22Rv1 (cell line): ENCODE measurements at regions not wholly inside any gene's neighbourhood (a gene's known extent, or its start where the extent isn't known, plus 50 kb on each side); places are given as distances from the start of the nearest gene placed in this dataset.

Experiments used
- CTCF ChIP-seq: fragments of 450-650 bp; IDR thresholded peaks from 2 replicates; pipeline ENCODE4 v1.5.1; 2017; ENCODE audit warnings: mild to moderate bottlenecking
- ZFX ChIP-seq: fragments of 450-650 bp; IDR thresholded peaks from 2 replicates; pipeline ENCODE4 v1.6.1; 2017; ENCODE audit warnings: antibody characterized with exemption, borderline replicate concordance

GRCh38 chr12:17571047-17571446, 518.9 kb downstream of the RERGL start:
- no peak for TF ChIP-seq CTCF
- TF ChIP-seq ZFX = no peak
